GM12878 (cell line): ENCODE measurements at regions not wholly inside any gene's neighbourhood (a gene's known extent, or its start where the extent isn't known, plus 50 kb on each side); places are given as distances from the start of the nearest gene placed in this dataset.

Experiments
- BHLHE40 ChIP-seq, 2 experiments: fragments of 450-650 bp in 1 of 2; IDR thresholded peaks; 2 replicates each; pipeline ENCODE4 v1.6.1; 2011 to 2017; ENCODE audit warnings: low read depth in 2 of 2, borderline replicate concordance in 1 of 2, improper control_type of control experiment in 1 of 2, low read length in 1 of 2, mild to moderate bottlenecking in 1 of 2
- CTCF ChIP-seq, 3 experiments: IDR thresholded peaks in 2 of 3; conservative IDR thresholded peaks in 1 of 3; 2 replicates each; pipeline ENCODE4 v1.5.1; 2011; ENCODE audit warnings: low read depth in 3 of 3, low read length in 3 of 3, mild to moderate bottlenecking in 3 of 3, control low read depth in 2 of 3, moderate library complexity in 2 of 3, inconsistent platforms in 1 of 3, mixed read lengths in 1 of 3; ENCODE audit not compliant: control insufficient read depth in 2 of 3, insufficient read depth in 1 of 3; ENCODE audit errors: extremely low read depth in 1 of 3
- JUNB ChIP-seq: IDR thresholded peaks from 2 replicates; pipeline ENCODE4 v1.6.1; 2016; ENCODE audit warnings: antibody characterized with exemption, mild to moderate bottlenecking
- JUND ChIP-seq: IDR thresholded peaks from 2 replicates; pipeline ENCODE4 v1.6.1; 2012; ENCODE audit warnings: low read depth, mild to moderate bottlenecking, low read length, improper control_type of control experiment, moderate library complexity
- KDM1A ChIP-seq: fragments of 200-600 bp; sonication (generic); IDR thresholded peaks from 2 replicates; pipeline ENCODE4 v1.6.1; 2016; ENCODE audit warnings: borderline replicate concordance
- MXI1 ChIP-seq: fragments of 150-350 bp; IDR thresholded peaks from 2 replicates; pipeline ENCODE4 v1.6.1; 2011; ENCODE audit warnings: low read depth, mild to moderate bottlenecking, inconsistent platforms, low read length, improper control_type of control experiment
- NRF1 ChIP-seq: conservative IDR thresholded peaks from 2 replicates; pipeline ENCODE4 v1.6.1; 2011; ENCODE audit warnings: mild to moderate bottlenecking, low read depth, low read length, improper control_type of control experiment
- POLR2A ChIP-seq: IDR thresholded peaks from 2 replicates; pipeline ENCODE4 v1.6.1; 2011; ENCODE audit warnings: low read depth, mild to moderate bottlenecking, low read length
- POLR2AphosphoS5 ChIP-seq: IDR thresholded peaks from 2 replicates; pipeline ENCODE4 v1.6.1; 2011; ENCODE audit warnings: mild to moderate bottlenecking, low read length, inconsistent platforms
- YY1 ChIP-seq: IDR thresholded peaks from 2 replicates; pipeline ENCODE4 v1.6.1; 2011; ENCODE audit warnings: low read depth, mild to moderate bottlenecking, low read length
- TF ChIP-seq, protein P1 (sequence below): IDR thresholded peaks from 2 replicates; pipeline ENCODE4 v1.6.1; 2012; ENCODE audit warnings: low read depth, low read length, improper control_type of control experiment
- TF ChIP-seq, protein P2 (sequence below): IDR thresholded peaks from 2 replicates; pipeline ENCODE4 v1.6.1; 2012; ENCODE audit warnings: low read depth, low read length, improper control_type of control experiment

DNA sequence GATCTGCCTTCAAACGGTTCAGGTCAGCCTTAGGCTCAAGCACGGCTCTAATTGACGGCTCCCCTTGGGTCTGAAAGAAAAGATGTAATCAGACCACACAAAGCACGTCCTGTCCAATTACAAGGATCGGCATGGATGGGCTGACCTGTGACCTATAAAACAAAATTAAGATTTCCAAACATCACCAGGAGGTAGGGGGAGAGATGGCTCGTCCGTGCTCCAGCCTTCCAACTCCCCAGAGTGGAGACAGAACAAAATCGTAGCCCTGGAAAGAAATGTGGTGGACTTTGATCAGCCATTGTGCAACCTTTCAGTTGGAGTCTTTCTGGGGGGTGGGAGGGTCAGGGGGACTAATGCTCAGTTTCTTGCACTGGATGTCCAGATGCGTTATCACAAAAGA lies 226.6 kb upstream of the DIO3 start:
- TF ChIP-seq BHLHE40 (IDR thresholded peaks at IDR 0.05; ENCODE audit: borderline replicate concordance in 1 of 2, low read depth in 2 of 2, low read length in 1 of 2) (no peak), NRF1 (no peak), CTCF (IDR thresholded peaks at IDR 0.05 in 2 of 3, conservative IDR thresholded peaks at IDR 0.05 in 1 of 3; ENCODE audit: control insufficient read depth in 2 of 3, extremely low read depth in 1 of 3, insufficient read depth in 1 of 3, low read depth in 3 of 3, low read length in 3 of 3) (no peak), JUNB (no peak), JUND (no peak), MXI1 (no peak), POLR2A (no peak), POLR2AphosphoS5 (no peak), YY1 (no peak), KDM1A (no peak)
- TF ChIP-seq, protein P1, sequence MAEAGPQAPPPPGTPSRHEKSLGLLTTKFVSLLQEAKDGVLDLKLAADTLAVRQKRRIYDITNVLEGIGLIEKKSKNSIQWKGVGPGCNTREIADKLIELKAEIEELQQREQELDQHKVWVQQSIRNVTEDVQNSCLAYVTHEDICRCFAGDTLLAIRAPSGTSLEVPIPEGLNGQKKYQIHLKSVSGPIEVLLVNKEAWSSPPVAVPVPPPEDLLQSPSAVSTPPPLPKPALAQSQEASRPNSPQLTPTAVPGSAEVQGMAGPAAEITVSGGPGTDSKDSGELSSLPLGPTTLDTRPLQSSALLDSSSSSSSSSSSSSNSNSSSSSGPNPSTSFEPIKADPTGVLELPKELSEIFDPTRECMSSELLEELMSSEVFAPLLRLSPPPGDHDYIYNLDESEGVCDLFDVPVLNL: no peak
- TF ChIP-seq, protein P2, sequence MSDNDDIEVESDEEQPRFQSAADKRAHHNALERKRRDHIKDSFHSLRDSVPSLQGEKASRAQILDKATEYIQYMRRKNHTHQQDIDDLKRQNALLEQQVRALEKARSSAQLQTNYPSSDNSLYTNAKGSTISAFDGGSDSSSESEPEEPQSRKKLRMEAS: no peak
